PFSK-1 (cell line): ENCODE measurements at regions not wholly inside any gene's neighbourhood (a gene's known extent, or its start where the extent isn't known, plus 50 kb on each side); places are given as distances from the start of the nearest gene placed in this dataset.

Experiments used
- POLR2AphosphoS5 ChIP-seq: IDR thresholded peaks from 2 replicates; pipeline ENCODE4 v1.6.1; 2012; ENCODE audit warnings: low read depth, mild to moderate bottlenecking, control low read depth, low read length, moderate library complexity
- TAF1 ChIP-seq: IDR thresholded peaks from 2 replicates; pipeline ENCODE4 v1.6.1; 2012; ENCODE audit warnings: low read length, control low read depth, borderline replicate concordance; ENCODE audit not compliant: insufficient read depth
- TF ChIP-seq, protein P1 (sequence below), 2 experiments: IDR thresholded peaks; 2 replicates each; pipeline versions ENCODE4 v1.6.1 to v1.8.0; 2011 to 2012; ENCODE audit warnings: low read depth in 2 of 2, low read length in 2 of 2, control low read depth in 1 of 2, inconsistent platforms in 1 of 2, mild to moderate bottlenecking in 1 of 2, moderate library complexity in 1 of 2; ENCODE audit not compliant: insufficient read depth in 1 of 2

DNA sequence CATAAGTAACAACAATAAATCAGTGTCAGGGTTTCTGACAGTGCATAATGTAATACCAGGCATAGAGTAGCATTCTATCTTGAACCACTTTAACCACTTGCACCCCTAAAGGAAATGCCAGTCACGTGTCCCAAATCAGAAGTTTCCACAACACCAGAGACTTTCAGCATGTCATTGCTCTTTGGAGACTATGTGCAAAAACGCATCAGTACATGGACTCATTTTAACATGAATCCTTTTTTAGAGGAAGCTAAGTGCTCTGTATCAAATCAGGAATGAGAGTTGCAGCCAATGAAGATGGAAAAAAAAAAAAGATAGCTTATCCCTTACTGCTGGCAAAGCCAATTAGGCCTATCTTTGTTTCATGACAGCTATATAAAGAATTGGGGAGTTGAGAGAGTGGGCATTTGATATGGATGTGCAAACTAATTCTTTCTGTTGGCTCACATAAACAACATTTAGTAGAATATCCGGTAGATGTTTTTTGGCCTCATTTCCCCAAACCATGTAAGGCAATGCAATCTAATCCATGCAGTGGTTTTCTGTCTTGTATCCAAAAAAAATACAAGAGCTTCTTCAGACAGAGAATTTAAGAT lies 353.1 kb downstream of the IRS1 start:
- TF ChIP-seq, protein P1, sequence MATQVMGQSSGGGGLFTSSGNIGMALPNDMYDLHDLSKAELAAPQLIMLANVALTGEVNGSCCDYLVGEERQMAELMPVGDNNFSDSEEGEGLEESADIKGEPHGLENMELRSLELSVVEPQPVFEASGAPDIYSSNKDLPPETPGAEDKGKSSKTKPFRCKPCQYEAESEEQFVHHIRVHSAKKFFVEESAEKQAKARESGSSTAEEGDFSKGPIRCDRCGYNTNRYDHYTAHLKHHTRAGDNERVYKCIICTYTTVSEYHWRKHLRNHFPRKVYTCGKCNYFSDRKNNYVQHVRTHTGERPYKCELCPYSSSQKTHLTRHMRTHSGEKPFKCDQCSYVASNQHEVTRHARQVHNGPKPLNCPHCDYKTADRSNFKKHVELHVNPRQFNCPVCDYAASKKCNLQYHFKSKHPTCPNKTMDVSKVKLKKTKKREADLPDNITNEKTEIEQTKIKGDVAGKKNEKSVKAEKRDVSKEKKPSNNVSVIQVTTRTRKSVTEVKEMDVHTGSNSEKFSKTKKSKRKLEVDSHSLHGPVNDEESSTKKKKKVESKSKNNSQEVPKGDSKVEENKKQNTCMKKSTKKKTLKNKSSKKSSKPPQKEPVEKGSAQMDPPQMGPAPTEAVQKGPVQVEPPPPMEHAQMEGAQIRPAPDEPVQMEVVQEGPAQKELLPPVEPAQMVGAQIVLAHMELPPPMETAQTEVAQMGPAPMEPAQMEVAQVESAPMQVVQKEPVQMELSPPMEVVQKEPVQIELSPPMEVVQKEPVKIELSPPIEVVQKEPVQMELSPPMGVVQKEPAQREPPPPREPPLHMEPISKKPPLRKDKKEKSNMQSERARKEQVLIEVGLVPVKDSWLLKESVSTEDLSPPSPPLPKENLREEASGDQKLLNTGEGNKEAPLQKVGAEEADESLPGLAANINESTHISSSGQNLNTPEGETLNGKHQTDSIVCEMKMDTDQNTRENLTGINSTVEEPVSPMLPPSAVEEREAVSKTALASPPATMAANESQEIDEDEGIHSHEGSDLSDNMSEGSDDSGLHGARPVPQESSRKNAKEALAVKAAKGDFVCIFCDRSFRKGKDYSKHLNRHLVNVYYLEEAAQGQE (IDR thresholded peaks at IDR 0.05; ENCODE audit: insufficient read depth in 1 of 2, low read depth in 2 of 2, low read length in 2 of 2): no peak
- TF ChIP-seq TAF1 (no peak), POLR2AphosphoS5 (no peak)
